GM12878 (cell line): ENCODE measurements at regions not wholly inside any gene's neighbourhood (a gene's known extent, or its start where the extent isn't known, plus 50 kb on each side); places are given as distances from the start of the nearest gene placed in this dataset.
A peak's percentile ranks its signal among the peaks of the same experiment; 100 is the strongest.
"Not testable (repeated sequence)": the region's sequence is repeated elsewhere in the genome, so short reads cannot be mapped to it uniquely, and the experiment has no call there.

Experiments
- ATAC-seq: fragments of 200-7000 bp; cut with Tn5 transposase; 3 replicates; pipeline ENCODE4 v1.9.1; 2020; ENCODE audit warnings: mild to moderate bottlenecking, moderate library complexity
- BruUV-seq: library from RNA; stranded (reverse); fragments of 400-500 nt; replicated peaks from 2 replicates; lab custom pipeline; 2021; lab: Mats Ljungman, UMichigan
- CTCF ChIA-PET: fragments of 300-600 bp; sonication (Branson Sonifier 250); formaldehyde crosslinking; extraction: SDS; loops from one replicate; lab custom pipeline; 2021; ENCODE audit warnings: inconsistent platforms; lab: Yijun Ruan, JAX
- POLR2A ChIA-PET: fragments of 350-600 bp; formaldehyde crosslinking; extraction: SDS; loops from one replicate; lab custom pipeline; 2021; ENCODE audit warnings: inconsistent platforms; lab: Charles Lee
- RAD21 ChIA-PET: fragments of 300-600 bp; sonication (Branson Sonifier 250); formaldehyde crosslinking; loops from one replicate; lab custom pipeline; 2023; ENCODE audit warnings: antibody characterized with exemption; ENCODE audit not compliant: unreplicated experiment; lab: Charles Lee
- SMC1A ChIA-PET: fragments of 300-600 bp; sonication (Branson Sonifier 250); formaldehyde crosslinking; loops from one replicate; lab custom pipeline; 2023; ENCODE audit not compliant: unreplicated experiment, uncharacterized antibody; lab: Charles Lee
- DNase-seq: peaks from one replicate; pipeline ENCODE4 v3.0.0-alpha.2; 2011; ENCODE audit warnings: low read depth, low spot score
- FAIRE-seq: peaks from 3 replicates; lab custom pipeline; 2011; peaks lifted over from hg19 to GRCh38; lab: Jason Lieb, UNC
- H2AFZ ChIP-seq: 2 replicates; pipeline ENCODE4 v1.6.0; 2011; ENCODE audit warnings: low read depth, low read length, control low read depth; ENCODE audit not compliant: control insufficient read depth
- H3K27ac ChIP-seq: 2 replicates; pipeline ENCODE4 v1.5.1; 2011; ENCODE audit warnings: control low read depth; ENCODE audit not compliant: control insufficient read depth, insufficient read depth
- H3K27me3 ChIP-seq, 2 experiments: replicated peaks in 1 of 2; 2 replicates each; pipeline versions ENCODE4 v1.6.0 to v1.6.1; 2011; ENCODE audit warnings: low read length in 1 of 2; ENCODE audit not compliant: control insufficient read depth in 2 of 2, insufficient read depth in 2 of 2
- H3K36me3 ChIP-seq, 2 experiments: 2 replicates each; pipeline ENCODE4 v1.5.1; 2011; ENCODE audit warnings: low read length in 1 of 2; ENCODE audit not compliant: control insufficient read depth in 2 of 2, insufficient read depth in 2 of 2
- H3K4me1 ChIP-seq: 2 replicates; pipeline ENCODE4 v1.6.1; 2011; ENCODE audit warnings: mild to moderate bottlenecking, low read length, moderate library complexity, mixed read lengths; ENCODE audit not compliant: control insufficient read depth, insufficient read depth
- H3K4me2 ChIP-seq: 2 replicates; pipeline ENCODE4 v1.6.0; 2011; ENCODE audit warnings: control low read depth; ENCODE audit not compliant: control insufficient read depth, insufficient read depth
- H3K4me3 ChIP-seq: fragments of 200-600 bp; sonication (generic); 2 replicates; pipeline ENCODE4 v1.5.1; 2016
- H3K79me2 ChIP-seq: 2 replicates; pipeline ENCODE4 v1.6.0; 2011; ENCODE audit warnings: low read length; ENCODE audit not compliant: control insufficient read depth, insufficient read depth
- H3K9ac ChIP-seq: 2 replicates; pipeline ENCODE4 v1.8.0; 2011; ENCODE audit warnings: low read length, control low read depth, mixed read lengths; ENCODE audit not compliant: control insufficient read depth, insufficient read depth
- H3K9me3 ChIP-seq: replicated peaks from 3 replicates; pipeline ENCODE4 v1.5.1; 2011; ENCODE audit warnings: mild to moderate bottlenecking, low read length; ENCODE audit not compliant: control insufficient read depth, insufficient read depth
- H4K20me1 ChIP-seq: 2 replicates; pipeline ENCODE4 v1.6.0; 2011; ENCODE audit not compliant: control insufficient read depth, insufficient read depth
- CHD2 ChIP-seq: IDR thresholded peaks from 2 replicates; pipeline ENCODE4 v1.6.1; 2011; ENCODE audit warnings: low read depth, low read length, improper control_type of control experiment, borderline replicate concordance
- HCFC1 ChIP-seq: fragments of 150-350 bp; IDR thresholded peaks from 2 replicates; pipeline ENCODE4 v1.6.1; 2014; ENCODE audit warnings: low read length
- IKZF2 ChIP-seq, 2 experiments: fragments of 450-650 bp; IDR thresholded peaks; 2 replicates each; pipeline ENCODE4 v1.6.1; 2017; ENCODE audit warnings: mild to moderate bottlenecking in 2 of 2, moderate library complexity in 2 of 2
- MEF2A ChIP-seq: IDR thresholded peaks from 2 replicates; pipeline ENCODE4 v1.6.1; 2011; ENCODE audit warnings: low read depth, mild to moderate bottlenecking, low read length, moderate library complexity; ENCODE audit not compliant: insufficient read depth
- POLR2AphosphoS5 ChIP-seq: IDR thresholded peaks from 2 replicates; pipeline ENCODE4 v1.6.1; 2011; ENCODE audit warnings: mild to moderate bottlenecking, low read length, inconsistent platforms
- RAD21 ChIP-seq: IDR thresholded peaks from 2 replicates; pipeline ENCODE4 v1.6.1; 2011; ENCODE audit warnings: mild to moderate bottlenecking, low read depth, low read length, moderate library complexity; ENCODE audit not compliant: insufficient read depth
- RBBP5 ChIP-seq: fragments of 200-600 bp; sonication (generic); conservative IDR thresholded peaks from 2 replicates; pipeline ENCODE4 v1.6.1; 2016
- SMAD5 ChIP-seq: IDR thresholded peaks from 2 replicates; pipeline ENCODE4 v1.6.1; 2016; ENCODE audit warnings: antibody characterized with exemption, low read depth
- SP1 ChIP-seq: IDR thresholded peaks from one replicate; pipeline ENCODE4 v1.6.1; 2011; ENCODE audit warnings: low read depth, low read length
- SPI1 ChIP-seq: IDR thresholded peaks from 2 replicates; pipeline ENCODE4 v1.6.1; 2011; ENCODE audit warnings: low read depth, mild to moderate bottlenecking, low read length, moderate library complexity, borderline replicate concordance; ENCODE audit not compliant: insufficient read depth
- ZSCAN29 ChIP-seq: fragments of 450-650 bp; IDR thresholded peaks from 2 replicates; pipeline ENCODE4 v1.6.1; 2017; ENCODE audit warnings: mild to moderate bottlenecking, moderate library complexity
- WGBS: methylation state at CpG from one replicate; pipeline ENCODE4 v1.1.6; 2016; ENCODE audit warnings: low lambda C conversion rate; ENCODE audit not compliant: insufficient replicate concordance, insufficient coverage; ENCODE audit errors: missing lambda C conversion rate; 5-methylcytosine and 5-hydroxymethylcytosine counted together
- in situ Hi-C: fragments of 300-500 bp; cut with MboI; formaldehyde crosslinking; loops from 9 replicates; pipeline ENCODE4 v1.14.3; 2018; ENCODE audit warnings: mixed read lengths
- intact Hi-C: fragments of 100-400 bp; cut with micrococcal nuclease; formaldehyde crosslinking; loops from one replicate; pipeline ENCODE4 v1.14.2; 2022; ENCODE audit not compliant: unreplicated experiment
- TF ChIP-seq, protein P1 (sequence below): IDR thresholded peaks from 2 replicates; pipeline ENCODE4 v1.6.1; 2012; ENCODE audit warnings: low read depth, low read length, improper control_type of control experiment
- TF ChIP-seq, protein P2 (sequence below): fragments of 450-650 bp; IDR thresholded peaks from 2 replicates; pipeline ENCODE4 v1.6.1; 2017; ENCODE audit warnings: antibody characterized with exemption, mild to moderate bottlenecking, moderate library complexity

DNA sequence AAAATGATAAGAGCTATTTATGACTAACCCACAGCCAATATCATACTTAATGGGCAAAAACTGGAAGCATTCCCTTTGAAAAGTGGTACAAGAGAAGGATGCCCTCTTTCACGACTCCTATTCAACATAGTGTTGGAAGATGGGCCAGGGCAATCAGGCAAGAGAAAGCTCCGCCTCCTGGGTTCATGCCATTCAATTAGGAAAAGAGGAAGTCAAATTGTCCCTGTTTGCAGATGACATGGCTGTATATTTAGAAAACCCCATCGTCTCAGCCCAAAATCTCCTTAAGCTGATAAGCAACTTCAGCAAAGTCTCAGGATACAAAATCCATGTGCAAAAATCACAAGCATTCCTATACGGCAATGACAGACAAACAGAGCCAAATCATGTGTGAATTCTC is 86.4 kb upstream of the TERB2 start:
- RAD21 ChIA-PET: interaction anchor here (1.1 kb wide), 1 partner anchor 10 kb away, joined by 3 read pairs; no protein-coding TSS in a partner anchor
- intact Hi-C loops, H3K36me3 ChIP-seq, H4K20me1 ChIP-seq, H3K4me2 ChIP-seq, H3K9me3 ChIP-seq, H2AFZ ChIP-seq, H3K4me1 ChIP-seq, BruUV-seq, ATAC-seq, H3K79me2 ChIP-seq, in situ Hi-C loops, POLR2A ChIA-PET, FAIRE-seq, H3K4me3 ChIP-seq, H3K27ac ChIP-seq, H3K9ac ChIP-seq, DNase-seq, H3K27me3 ChIP-seq: not testable (repeated sequence)
- SMC1A ChIA-PET: interaction anchor here (1.6 kb wide), 1 partner anchor 8 kb away, joined by 5 read pairs; no protein-coding TSS in a partner anchor
- TF ChIP-seq SPI1: peak; percentile 43; the same call in 1 of the 2 replicates
- CTCF ChIA-PET: interaction anchor here (1.2 kb wide), 1 partner anchor 17 kb away, joined by 5 read pairs; no protein-coding TSS in a partner anchor
- 66% methylated on average over 4 of the region's 4 CpGs for WGBS

DNA sequence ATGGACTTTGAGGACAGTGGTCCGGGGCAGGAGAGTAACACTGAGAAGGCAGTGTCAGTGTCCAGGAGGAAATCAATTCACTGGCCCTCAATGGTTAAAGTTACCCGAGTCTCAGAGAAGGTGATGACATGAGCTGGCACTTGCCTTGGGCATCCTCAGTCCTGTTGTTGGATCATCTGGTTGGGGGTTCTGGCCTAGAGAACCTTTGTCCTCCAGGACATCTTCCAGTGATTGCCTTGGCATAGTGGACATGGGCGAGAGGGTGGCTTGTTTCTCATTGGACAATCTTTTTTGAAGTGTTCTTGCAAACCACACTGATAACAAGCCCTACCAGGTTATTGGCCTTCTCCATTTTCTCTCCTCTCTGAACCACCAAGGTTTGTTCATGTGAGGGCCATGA is 83.4 kb upstream of the TERB2 start:
- H3K4me2 ChIP-seq: no peak overlapping the region
- H3K27me3 ChIP-seq: no peaks in the 10 kb centered on the region
- no peak overlapping the region for H3K9ac ChIP-seq
- 35% methylated on average over 3 of the region's 3 CpGs for WGBS
- CTCF ChIA-PET: no interaction called here
- RAD21 ChIA-PET: no interaction called here
- intact Hi-C loops: no loop called here
- H4K20me1 ChIP-seq: no peaks in the 10 kb centered on the region
- peaks cover 1% of the 10 kb centered on the region; the same call in 1 of the 2 replicates for H3K79me2 ChIP-seq
- no peaks in the 10 kb centered on the region for H3K4me1 ChIP-seq
- peaks cover 0 to 6% of the 10 kb centered on the region in 2 experiments for H3K36me3 ChIP-seq
- peaks cover 24% of the 10 kb centered on the region for H3K9me3 ChIP-seq
- ATAC-seq: no peak
- no peak overlapping the region for H3K27ac ChIP-seq
- no peak overlapping the region for H3K4me3 ChIP-seq
- SMC1A ChIA-PET: interaction anchor here (1.9 kb wide), 1 partner anchor 20 kb away, joined by 4 read pairs; no protein-coding TSS in a partner anchor
- no peak overlapping the region for H2AFZ ChIP-seq
- no TSS peak for BruUV-seq
- POLR2A ChIA-PET: no interaction called here
- no peak for DNase-seq
- no peak for FAIRE-seq
- in situ Hi-C loops: no loop called here
- no peak for TF ChIP-seq RAD21
- TF ChIP-seq ZSCAN29: no peak
- no peak for TF ChIP-seq HCFC1
- no peak for TF ChIP-seq RBBP5
- no peak for TF ChIP-seq CHD2
- TF ChIP-seq, protein P1, sequence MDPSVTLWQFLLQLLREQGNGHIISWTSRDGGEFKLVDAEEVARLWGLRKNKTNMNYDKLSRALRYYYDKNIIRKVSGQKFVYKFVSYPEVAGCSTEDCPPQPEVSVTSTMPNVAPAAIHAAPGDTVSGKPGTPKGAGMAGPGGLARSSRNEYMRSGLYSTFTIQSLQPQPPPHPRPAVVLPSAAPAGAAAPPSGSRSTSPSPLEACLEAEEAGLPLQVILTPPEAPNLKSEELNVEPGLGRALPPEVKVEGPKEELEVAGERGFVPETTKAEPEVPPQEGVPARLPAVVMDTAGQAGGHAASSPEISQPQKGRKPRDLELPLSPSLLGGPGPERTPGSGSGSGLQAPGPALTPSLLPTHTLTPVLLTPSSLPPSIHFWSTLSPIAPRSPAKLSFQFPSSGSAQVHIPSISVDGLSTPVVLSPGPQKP: no peak
- TF ChIP-seq, protein P2, sequence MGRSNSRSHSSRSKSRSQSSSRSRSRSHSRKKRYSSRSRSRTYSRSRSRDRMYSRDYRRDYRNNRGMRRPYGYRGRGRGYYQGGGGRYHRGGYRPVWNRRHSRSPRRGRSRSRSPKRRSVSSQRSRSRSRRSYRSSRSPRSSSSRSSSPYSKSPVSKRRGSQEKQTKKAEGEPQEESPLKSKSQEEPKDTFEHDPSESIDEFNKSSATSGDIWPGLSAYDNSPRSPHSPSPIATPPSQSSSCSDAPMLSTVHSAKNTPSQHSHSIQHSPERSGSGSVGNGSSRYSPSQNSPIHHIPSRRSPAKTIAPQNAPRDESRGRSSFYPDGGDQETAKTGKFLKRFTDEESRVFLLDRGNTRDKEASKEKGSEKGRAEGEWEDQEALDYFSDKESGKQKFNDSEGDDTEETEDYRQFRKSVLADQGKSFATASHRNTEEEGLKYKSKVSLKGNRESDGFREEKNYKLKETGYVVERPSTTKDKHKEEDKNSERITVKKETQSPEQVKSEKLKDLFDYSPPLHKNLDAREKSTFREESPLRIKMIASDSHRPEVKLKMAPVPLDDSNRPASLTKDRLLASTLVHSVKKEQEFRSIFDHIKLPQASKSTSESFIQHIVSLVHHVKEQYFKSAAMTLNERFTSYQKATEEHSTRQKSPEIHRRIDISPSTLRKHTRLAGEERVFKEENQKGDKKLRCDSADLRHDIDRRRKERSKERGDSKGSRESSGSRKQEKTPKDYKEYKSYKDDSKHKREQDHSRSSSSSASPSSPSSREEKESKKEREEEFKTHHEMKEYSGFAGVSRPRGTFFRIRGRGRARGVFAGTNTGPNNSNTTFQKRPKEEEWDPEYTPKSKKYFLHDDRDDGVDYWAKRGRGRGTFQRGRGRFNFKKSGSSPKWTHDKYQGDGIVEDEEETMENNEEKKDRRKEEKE: no peak
- no peak for TF ChIP-seq SMAD5
- no peak for TF ChIP-seq POLR2AphosphoS5
- TF ChIP-seq SP1: no peak
- no peak for TF ChIP-seq MEF2A
- no peak for TF ChIP-seq IKZF2 (IDR thresholded peaks at IDR 0.05)
